Neutrophil (primary cell): ENCODE measurements at regions not wholly inside any gene's neighbourhood (a gene's known extent, or its start where the extent isn't known, plus 50 kb on each side); places are given as distances from the start of the nearest gene placed in this dataset.
"Not testable (repeated sequence)": the region's sequence is repeated elsewhere in the genome, so short reads cannot be mapped to it uniquely, and the experiment has no call there.

Experiments
- H3K27ac ChIP-seq: fragments of 200-600 bp; sonication (generic); 2 replicates; pipeline ENCODE4 v1.5.1; 2016; ENCODE audit warnings: mild to moderate bottlenecking, moderate library complexity
- H3K27me3 ChIP-seq: fragments of 200-600 bp; sonication (generic); 2 replicates; pipeline ENCODE4 v1.6.0; 2016; ENCODE audit warnings: mild to moderate bottlenecking
- H3K36me3 ChIP-seq: fragments of 200-600 bp; sonication (generic); 2 replicates; pipeline ENCODE4 v1.5.1; 2017
- H3K4me1 ChIP-seq, 2 experiments: fragments of 200-600 bp in 1 of 2; sonication (generic) in 1 of 2; 1 replicate in 1 of 2; 2 replicates in 1 of 2; pipeline versions ENCODE4 v1.5.1 to v1.6.1; 2013 to 2016; ENCODE audit warnings: low read depth in 1 of 2, low read length in 1 of 2, mild to moderate bottlenecking in 1 of 2, moderate library complexity in 1 of 2; ENCODE audit not compliant: control insufficient read depth in 1 of 2, insufficient read depth in 1 of 2
- H3K4me3 ChIP-seq, 2 experiments: fragments of 200-600 bp in 1 of 2; sonication (generic) in 1 of 2; 1 replicate in 1 of 2; 2 replicates in 1 of 2; pipeline ENCODE4 v1.5.1; 2013 to 2016; ENCODE audit warnings: low read depth in 1 of 2, low read length in 1 of 2, mild to moderate bottlenecking in 1 of 2, moderate library complexity in 1 of 2
- H3K9me3 ChIP-seq: fragments of 200-600 bp; sonication (generic); 2 replicates; pipeline ENCODE4 v1.5.1; 2016
- TF ChIP-seq, protein P1 (sequence below): fragments of 200-600 bp; sonication (generic); IDR thresholded peaks from 2 replicates; pipeline ENCODE4 v1.5.1; 2016; ENCODE audit warnings: antibody characterized with exemption

GRCh38 chr7:39845006-39845405 is 105.0 kb upstream of the CDK13 start:
- H3K4me3 ChIP-seq: no peak overlapping the region
- peaks cover 7% of the 10 kb centered on the region for H3K27me3 ChIP-seq
- no peaks in the 10 kb centered on the region for H3K36me3 ChIP-seq
- no peak overlapping the region for H3K27ac ChIP-seq
- no peaks in the 10 kb centered on the region for H3K4me1 ChIP-seq
- H3K9me3 ChIP-seq: no peaks in the 10 kb centered on the region
- TF ChIP-seq, protein P1, sequence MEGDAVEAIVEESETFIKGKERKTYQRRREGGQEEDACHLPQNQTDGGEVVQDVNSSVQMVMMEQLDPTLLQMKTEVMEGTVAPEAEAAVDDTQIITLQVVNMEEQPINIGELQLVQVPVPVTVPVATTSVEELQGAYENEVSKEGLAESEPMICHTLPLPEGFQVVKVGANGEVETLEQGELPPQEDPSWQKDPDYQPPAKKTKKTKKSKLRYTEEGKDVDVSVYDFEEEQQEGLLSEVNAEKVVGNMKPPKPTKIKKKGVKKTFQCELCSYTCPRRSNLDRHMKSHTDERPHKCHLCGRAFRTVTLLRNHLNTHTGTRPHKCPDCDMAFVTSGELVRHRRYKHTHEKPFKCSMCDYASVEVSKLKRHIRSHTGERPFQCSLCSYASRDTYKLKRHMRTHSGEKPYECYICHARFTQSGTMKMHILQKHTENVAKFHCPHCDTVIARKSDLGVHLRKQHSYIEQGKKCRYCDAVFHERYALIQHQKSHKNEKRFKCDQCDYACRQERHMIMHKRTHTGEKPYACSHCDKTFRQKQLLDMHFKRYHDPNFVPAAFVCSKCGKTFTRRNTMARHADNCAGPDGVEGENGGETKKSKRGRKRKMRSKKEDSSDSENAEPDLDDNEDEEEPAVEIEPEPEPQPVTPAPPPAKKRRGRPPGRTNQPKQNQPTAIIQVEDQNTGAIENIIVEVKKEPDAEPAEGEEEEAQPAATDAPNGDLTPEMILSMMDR: no peak

DNA sequence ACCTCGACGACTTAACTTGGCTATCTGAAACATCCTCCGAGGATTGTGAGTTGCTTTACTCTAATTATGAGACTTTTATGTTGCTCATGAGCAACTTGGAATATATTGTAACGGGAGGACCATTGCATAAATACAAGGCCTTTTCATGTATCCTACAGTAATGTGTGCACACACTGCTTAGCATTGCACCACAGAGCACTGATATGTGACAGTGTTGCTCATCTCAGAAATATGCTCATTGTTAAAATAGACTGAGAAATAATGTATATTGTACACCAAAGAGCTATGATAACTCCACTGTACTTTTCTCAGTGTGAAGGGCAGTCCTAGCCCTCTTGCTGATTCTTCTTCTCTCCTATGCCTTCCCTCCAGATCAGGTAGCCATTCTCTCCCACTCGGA is 102.8 kb upstream of the CDK13 start:
- Histone ChIP-seq H3K4me3 (no peak overlapping the region), H3K27ac (no peak overlapping the region), H3K4me1 (no peaks in the 10 kb centered on the region), H3K9me3 (no peaks in the 10 kb centered on the region), H3K36me3 (no peaks in the 10 kb centered on the region), H3K27me3 (no peaks in the 10 kb centered on the region)
- TF ChIP-seq, protein P1: no peak

- Histone ChIP-seq H3K9me3 (no peaks in the 10 kb centered on the region), H3K36me3 (no peaks in the 10 kb centered on the region), H3K27ac (no peak overlapping the region), H3K27me3 (peaks cover 23% of the 10 kb centered on the region), H3K4me3 (no peak overlapping the region), H3K4me1 (peaks cover 0 to 3% of the 10 kb centered on the region in 2 experiments)
- TF ChIP-seq, protein P1: no peak
These were observed 98.5 kb upstream of the CDK13 start for GRCh38 chr7:39851466-39852045.

- H3K4me3 ChIP-seq, H3K27ac ChIP-seq: not testable (repeated sequence)
These were observed 95.3 kb upstream of the CDK13 start for GRCh38 chr7:39854616-39855324.

GRCh38 chr7:39855325-39855674 is 94.8 kb upstream of the CDK13 start:
- H3K9me3 ChIP-seq: no peaks in the 10 kb centered on the region
- H3K27ac ChIP-seq: no peak overlapping the region
- no peaks in the 10 kb centered on the region for H3K36me3 ChIP-seq
- TF ChIP-seq, protein P1: no peak
- H3K4me3 ChIP-seq: no peak overlapping the region
- H3K27me3 ChIP-seq: peaks cover 27% of the 10 kb centered on the region
- H3K4me1 ChIP-seq: peaks cover 0 to 3% of the 10 kb centered on the region in 2 experiments

More at GRCh38 chr7:39854616-39855324, 95.3 kb upstream of the CDK13 start:
- H3K27me3 ChIP-seq: peaks cover 27% of the 10 kb centered on the region
- not testable (repeated sequence) for H3K9me3 ChIP-seq, H3K4me1 ChIP-seq, H3K36me3 ChIP-seq

DNA sequence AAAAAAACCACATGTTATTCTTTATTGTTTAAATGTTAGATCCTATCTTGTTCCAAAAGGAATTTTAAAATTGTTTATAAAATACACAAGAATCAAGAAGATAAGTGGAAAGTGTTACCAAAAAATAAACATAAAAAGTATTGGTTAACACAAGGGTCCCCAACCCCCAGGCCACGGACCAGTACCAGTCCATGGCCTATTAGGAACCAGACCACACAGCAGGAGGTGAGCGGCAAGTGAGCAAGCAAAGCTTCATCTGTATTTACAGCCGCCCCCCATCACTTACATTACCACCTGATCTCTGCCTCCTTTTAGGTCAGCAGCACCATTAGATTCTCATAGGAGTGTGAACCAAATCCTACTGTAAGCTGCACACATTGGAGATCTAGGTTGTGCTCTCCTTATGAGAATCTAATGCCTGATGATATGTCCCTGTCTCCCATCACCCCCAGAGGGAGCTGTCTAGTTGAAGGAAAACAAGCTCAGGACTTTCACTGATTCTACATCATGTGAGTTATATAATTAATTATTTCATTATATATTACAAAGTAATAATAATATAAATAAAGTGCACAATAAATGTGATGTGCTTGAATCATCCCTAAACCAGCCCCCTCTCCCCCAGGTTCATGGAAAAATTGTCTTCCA is 86.3 kb upstream of the CDK13 start:
- H3K9me3 ChIP-seq, H3K36me3 ChIP-seq, H3K27me3 ChIP-seq, H3K27ac ChIP-seq, H3K4me3 ChIP-seq, H3K4me1 ChIP-seq: not testable (repeated sequence)

- H3K27me3 ChIP-seq, H3K4me1 ChIP-seq, H3K4me3 ChIP-seq, H3K9me3 ChIP-seq, H3K36me3 ChIP-seq, H3K27ac ChIP-seq: not testable (repeated sequence)
These were observed 80.1 kb upstream of the CDK13 start for GRCh38 chr7:39869888-39870522.

- not testable (repeated sequence) for H3K27me3 ChIP-seq, H3K36me3 ChIP-seq, H3K27ac ChIP-seq
These were observed 78.4 kb upstream of the CDK13 start for GRCh38 chr7:39871610-39872009.

More at GRCh38 chr7:39871610-39872009, 78.4 kb upstream of the CDK13 start:
- not testable (repeated sequence) for H3K9me3 ChIP-seq, H3K4me3 ChIP-seq, H3K4me1 ChIP-seq
